ENCODE measurements at regions not wholly inside any gene's neighbourhood (a gene's known extent, or its start where the extent isn't known, plus 50 kb on each side); places are given as distances from the start of the nearest gene placed in this dataset.

DNA sequence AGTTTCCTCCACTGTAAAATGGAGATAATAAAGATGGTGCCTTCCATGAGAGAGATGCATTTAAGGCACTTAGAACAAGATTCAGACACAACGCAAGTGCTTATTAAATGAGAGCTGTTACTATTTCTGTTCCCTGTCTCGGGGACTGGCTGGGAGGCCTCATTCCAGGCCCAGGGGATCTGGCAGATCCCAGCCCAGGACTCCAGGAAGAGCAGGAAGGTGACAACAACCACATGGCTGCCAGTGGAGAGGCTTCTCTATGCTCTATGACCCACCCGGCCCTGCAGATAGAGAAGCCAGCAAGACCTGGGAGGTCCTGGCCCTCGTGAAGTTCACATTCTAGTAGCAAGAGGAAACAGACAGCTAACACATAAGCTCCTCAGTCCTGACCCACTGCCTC lies 175.5 kb downstream of the ACTL8 start:
- no peak overlapping the region for H3K4me3 ChIP-seq
- no peak for DNase-seq (ENCODE audit: extremely low spot score)
- H3K36me3 ChIP-seq = no peaks in the 10 kb centered on the region
- TF ChIP-seq EP300 (IDR thresholded peaks at IDR 0.05) = no peak
- TF ChIP-seq POLR2AphosphoS5 (IDR thresholded peaks at IDR 0.05) = no peak
- TF ChIP-seq, protein P1, sequence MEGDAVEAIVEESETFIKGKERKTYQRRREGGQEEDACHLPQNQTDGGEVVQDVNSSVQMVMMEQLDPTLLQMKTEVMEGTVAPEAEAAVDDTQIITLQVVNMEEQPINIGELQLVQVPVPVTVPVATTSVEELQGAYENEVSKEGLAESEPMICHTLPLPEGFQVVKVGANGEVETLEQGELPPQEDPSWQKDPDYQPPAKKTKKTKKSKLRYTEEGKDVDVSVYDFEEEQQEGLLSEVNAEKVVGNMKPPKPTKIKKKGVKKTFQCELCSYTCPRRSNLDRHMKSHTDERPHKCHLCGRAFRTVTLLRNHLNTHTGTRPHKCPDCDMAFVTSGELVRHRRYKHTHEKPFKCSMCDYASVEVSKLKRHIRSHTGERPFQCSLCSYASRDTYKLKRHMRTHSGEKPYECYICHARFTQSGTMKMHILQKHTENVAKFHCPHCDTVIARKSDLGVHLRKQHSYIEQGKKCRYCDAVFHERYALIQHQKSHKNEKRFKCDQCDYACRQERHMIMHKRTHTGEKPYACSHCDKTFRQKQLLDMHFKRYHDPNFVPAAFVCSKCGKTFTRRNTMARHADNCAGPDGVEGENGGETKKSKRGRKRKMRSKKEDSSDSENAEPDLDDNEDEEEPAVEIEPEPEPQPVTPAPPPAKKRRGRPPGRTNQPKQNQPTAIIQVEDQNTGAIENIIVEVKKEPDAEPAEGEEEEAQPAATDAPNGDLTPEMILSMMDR (IDR thresholded peaks at IDR 0.05) = no peak
- no peak for TF ChIP-seq POLR2A (IDR thresholded peaks at IDR 0.05; ENCODE audit: low read depth)
- H3K4me1 ChIP-seq = peaks cover 0 to 2% (median under 1%) of the 10 kb centered on the region in 4 donors
- intact Hi-C loops (cut with DNase I) = no loop called here
- H3K27ac ChIP-seq (replicated peaks in 1 of 4) = no peak overlapping the region
- H3K9me3 ChIP-seq = peaks cover 0 to 13% (median 0%) of the 10 kb centered on the region in 4 donors
- WGBS = 36% methylated on average over 3 of the region's 4 CpGs
- H3K27me3 ChIP-seq = peaks cover 0 to 91% (median 2%) of the 10 kb centered on the region in 4 donors

DNA sequence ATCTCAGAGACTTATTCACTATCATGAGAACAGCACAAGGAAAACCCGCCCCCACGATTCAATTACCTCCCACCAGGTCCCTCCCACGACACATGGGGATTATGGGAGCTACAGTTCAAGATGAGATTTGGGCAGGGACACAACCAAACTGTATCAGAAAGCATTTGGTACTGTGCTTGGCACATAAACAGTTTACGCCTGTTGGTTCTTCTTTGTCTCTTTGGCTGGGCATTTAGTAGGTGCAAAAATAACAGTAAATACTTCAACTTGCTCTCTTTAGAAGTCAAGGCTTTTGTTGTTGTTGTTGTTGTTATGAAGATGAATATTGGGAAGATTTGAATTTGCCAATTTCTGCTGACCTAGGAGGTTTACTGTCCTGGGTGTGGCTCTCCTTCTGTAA lies 175.4 kb upstream of the IGSF21 start:
- intact Hi-C loops (cut with DNase I) = no loop called here

DNA sequence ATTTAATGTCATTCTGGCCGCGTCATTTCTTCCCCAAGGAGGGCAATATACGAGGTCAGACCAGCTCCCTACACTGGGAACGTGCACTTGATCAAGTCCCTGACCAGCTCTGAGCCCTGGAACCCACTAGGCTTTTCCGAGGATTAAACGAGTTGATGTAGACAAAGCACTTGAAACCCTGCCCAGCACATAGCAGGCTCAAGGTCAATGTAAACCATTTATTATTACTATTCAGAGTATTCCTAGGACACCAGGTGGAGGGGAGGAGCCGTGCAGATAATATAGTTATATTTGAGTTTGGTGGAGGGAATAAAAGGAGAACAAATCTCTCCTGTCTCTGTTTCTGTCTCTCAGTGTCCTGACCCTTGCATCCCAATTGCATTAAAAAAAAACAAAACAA lies 174.1 kb upstream of the IGSF21 start:
- Histone ChIP-seq H3K27ac (replicated peaks in 1 of 4) (no peak overlapping the region), H3K4me1 (no peaks in the 10 kb centered on the region), H3K9me3 (peaks cover 0 to 13% (median 0%) of the 10 kb centered on the region in 4 donors), H3K4me3 (no peak overlapping the region), H3K36me3 (no peaks in the 10 kb centered on the region), H3K27me3 (peaks cover 0 to 80% (median 2%) of the 10 kb centered on the region in 4 donors)
- DNase-seq (ENCODE audit: extremely low spot score) = no peak
- intact Hi-C loops (cut with DNase I) = no loop called here
- WGBS = 27% methylated on average over 7 of the region's 7 CpGs
- TF ChIP-seq POLR2A (IDR thresholded peaks at IDR 0.05; ENCODE audit: low read depth) (no peak), POLR2AphosphoS5 (IDR thresholded peaks at IDR 0.05) (no peak), EP300 (IDR thresholded peaks at IDR 0.05) (no peak)
- TF ChIP-seq, protein P1 (IDR thresholded peaks at IDR 0.05) = no peak

More for the DNA sequence above, 175.4 kb upstream of the IGSF21 start:
- Histone ChIP-seq H3K4me1 (no peaks in the 10 kb centered on the region), H3K9me3 (peaks cover 0 to 13% (median 0%) of the 10 kb centered on the region in 4 donors), H3K27me3 (peaks cover 0 to 88% (median 2%) of the 10 kb centered on the region in 4 donors), H3K36me3 (no peaks in the 10 kb centered on the region), H3K4me3 (no peak overlapping the region), H3K27ac (replicated peaks in 1 of 4) (no peak overlapping the region)
- TF ChIP-seq EP300 (IDR thresholded peaks at IDR 0.05) (no peak), POLR2A (IDR thresholded peaks at IDR 0.05; ENCODE audit: low read depth) (no peak), POLR2AphosphoS5 (IDR thresholded peaks at IDR 0.05) (no peak)
- TF ChIP-seq, protein P1 (IDR thresholded peaks at IDR 0.05) = no peak
- 73% methylated on average over 4 of the region's 4 CpGs for WGBS
- no peak for DNase-seq (ENCODE audit: extremely low spot score)

DNA sequence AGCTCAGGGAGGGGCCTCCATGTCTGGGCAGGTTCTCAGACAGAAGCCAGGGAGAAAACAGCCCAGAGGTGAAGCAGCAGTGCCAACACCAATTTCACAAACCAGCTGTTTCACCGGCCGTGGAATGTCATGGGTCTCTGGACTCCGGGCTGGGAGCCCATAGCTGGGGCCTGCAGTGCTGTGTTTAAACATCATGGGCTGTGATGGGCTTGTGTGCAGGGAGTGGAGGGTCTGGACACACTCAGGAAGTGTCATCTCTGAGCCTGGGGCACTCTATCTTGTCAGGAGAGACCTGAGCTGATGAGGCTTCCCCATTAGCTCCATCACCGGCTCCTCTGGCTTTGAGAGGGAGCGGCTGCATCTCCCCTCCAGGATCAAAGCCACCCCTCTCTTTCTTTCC lies 173.6 kb upstream of the IGSF21 start:
- 29% methylated on average over 5 of the region's 5 CpGs for WGBS
- Histone ChIP-seq H3K4me1 (no peaks in the 10 kb centered on the region), H3K27me3 (peaks cover 0 to 79% (median 2%) of the 10 kb centered on the region in 4 donors), H3K27ac (replicated peaks in 1 of 4) (no peak overlapping the region), H3K4me3 (no peak overlapping the region), H3K36me3 (no peaks in the 10 kb centered on the region), H3K9me3 (peaks cover 0 to 13% (median 0%) of the 10 kb centered on the region in 4 donors)
- intact Hi-C loops (cut with DNase I) = no loop called here
- DNase-seq (ENCODE audit: extremely low spot score) = no peak
- TF ChIP-seq, protein P1 (IDR thresholded peaks at IDR 0.05) = no peak
- TF ChIP-seq POLR2A (IDR thresholded peaks at IDR 0.05; ENCODE audit: low read depth) (no peak), POLR2AphosphoS5 (IDR thresholded peaks at IDR 0.05) (no peak), EP300 (IDR thresholded peaks at IDR 0.05) (no peak)

GRCh38 chr1:17935230-17935629 lies 172.4 kb upstream of the IGSF21 start:
- 83% methylated on average over 6 of the region's 6 CpGs for WGBS
- no peak for DNase-seq (ENCODE audit: extremely low spot score)

More at GRCh38 chr1:17935230-17935629, 172.4 kb upstream of the IGSF21 start:
- Histone ChIP-seq H3K4me1 (no peaks in the 10 kb centered on the region), H3K36me3 (no peaks in the 10 kb centered on the region), H3K27ac (replicated peaks in 1 of 4) (no peak overlapping the region), H3K27me3 (peaks cover 0 to 79% (median 2%) of the 10 kb centered on the region in 4 donors), H3K4me3 (no peak overlapping the region), H3K9me3 (peaks cover 0 to 13% (median 0%) of the 10 kb centered on the region in 4 donors)
- intact Hi-C loops (cut with DNase I) = no loop called here
- no peak for TF ChIP-seq POLR2AphosphoS5 (IDR thresholded peaks at IDR 0.05)
- TF ChIP-seq POLR2A (IDR thresholded peaks at IDR 0.05; ENCODE audit: low read depth) = no peak
